Fibroblast of skin of scalp (primary cell): ENCODE measurements at regions not wholly inside any gene's neighbourhood (a gene's known extent, or its start where the extent isn't known, plus 50 kb on each side); places are given as distances from the start of the nearest gene placed in this dataset.
"Not testable (repeated sequence)": the region's sequence is repeated elsewhere in the genome, so short reads cannot be mapped to it uniquely, and the experiment has no call there.

Experiments
- DNase-seq: peaks from one replicate; pipeline ENCODE4 v3.0.0-alpha.2; 2013

DNA sequence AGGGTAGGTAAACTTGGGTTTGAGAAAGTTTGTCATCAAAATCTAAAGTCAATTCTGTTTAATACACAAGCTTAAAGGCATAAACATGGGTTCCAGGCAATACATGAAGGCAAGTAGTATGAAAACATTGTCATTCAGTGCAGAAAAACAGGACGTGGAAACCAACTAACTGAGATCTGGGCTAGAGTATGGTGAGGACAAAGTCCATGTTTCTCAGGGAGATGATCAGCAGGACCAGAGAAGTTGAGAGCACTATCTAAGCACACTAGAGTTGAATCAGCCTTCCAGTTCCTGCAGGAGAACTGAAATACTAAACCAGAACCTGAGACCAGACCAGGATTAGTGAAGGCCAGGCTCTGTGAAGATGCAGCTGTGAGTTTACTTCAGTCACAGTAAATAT lies 302.8 kb upstream of the CRIM1 start:
- no peak for DNase-seq

DNA sequence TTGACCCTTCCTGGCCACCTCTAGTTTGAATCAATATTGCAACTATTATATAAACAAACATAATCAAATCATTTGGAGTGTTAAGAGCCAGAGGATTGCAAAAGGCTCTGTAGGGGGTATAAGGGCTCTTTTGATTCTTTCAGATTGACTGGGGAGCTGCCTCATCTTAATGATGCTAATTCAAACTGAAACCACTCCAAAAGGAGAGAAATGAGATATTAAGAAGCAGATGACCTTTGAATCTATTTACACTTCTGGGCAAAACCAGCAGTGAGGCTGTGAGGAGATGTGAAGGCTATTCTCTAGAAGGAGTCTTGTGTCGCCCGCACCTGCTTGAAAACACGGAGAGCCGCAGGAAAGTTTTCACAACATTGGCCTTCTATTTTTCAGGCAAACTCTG lies 311.2 kb upstream of the CRIM1 start:
- DNase-seq, result no peak

DNA sequence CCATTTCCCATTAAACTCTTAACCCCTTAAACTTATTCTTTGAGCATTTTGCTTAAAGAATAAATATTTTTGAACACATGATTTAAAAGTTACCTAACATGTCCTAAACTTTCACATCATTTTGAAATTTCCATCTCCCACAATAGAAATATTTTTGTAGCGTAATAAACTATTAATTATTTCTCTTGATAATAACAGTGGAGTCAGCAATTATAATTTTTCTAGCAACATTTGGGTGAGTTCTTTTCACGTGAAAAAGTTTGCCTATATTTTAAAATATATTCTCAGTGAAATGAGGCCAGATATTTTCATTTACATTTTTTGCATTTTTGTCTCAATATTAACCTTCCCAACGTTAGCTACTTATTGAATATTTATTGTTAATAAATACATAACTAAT lies 320.4 kb upstream of the CRIM1 start:
- DNase-seq, result no peak

DNA sequence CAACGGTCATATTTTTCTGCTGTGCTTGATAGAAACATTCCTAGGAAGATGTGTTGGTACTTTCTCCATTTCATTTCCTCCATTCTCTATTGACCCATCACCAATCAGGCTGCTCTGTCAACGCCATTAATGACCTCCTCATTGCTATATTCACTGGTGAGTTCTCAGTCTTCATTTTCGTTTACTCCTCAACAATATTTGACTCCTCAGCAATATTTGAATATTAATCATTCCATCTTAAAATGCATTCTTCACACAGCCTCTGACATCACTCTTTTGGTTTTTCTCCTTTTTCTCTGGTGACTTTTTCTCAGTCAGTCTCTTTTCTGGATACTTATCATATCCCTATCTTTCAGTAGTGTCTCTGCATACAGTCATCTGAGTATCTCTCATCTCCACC lies 323.5 kb upstream of the CRIM1 start:
- DNase-seq, result no peak

DNA sequence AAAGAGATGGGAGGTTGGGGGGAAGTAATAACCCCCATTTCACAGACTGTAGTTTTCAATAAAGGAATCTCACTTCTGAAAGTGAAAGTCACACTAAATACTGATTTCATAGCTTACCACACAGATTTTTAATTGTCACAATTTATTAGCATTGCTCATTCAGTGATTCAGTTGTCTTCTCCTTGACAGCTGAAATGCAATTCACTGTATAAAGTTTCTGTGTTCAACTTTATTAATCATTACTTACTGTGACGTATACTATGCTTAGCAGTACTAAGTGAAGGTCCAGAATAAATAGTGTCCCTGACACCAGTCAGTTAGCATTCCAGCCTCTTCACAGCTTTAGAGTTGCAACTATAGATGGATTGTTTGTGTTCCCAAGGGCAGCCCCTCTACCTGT lies 324.1 kb upstream of the CRIM1 start:
- DNase-seq, result no peak

DNA sequence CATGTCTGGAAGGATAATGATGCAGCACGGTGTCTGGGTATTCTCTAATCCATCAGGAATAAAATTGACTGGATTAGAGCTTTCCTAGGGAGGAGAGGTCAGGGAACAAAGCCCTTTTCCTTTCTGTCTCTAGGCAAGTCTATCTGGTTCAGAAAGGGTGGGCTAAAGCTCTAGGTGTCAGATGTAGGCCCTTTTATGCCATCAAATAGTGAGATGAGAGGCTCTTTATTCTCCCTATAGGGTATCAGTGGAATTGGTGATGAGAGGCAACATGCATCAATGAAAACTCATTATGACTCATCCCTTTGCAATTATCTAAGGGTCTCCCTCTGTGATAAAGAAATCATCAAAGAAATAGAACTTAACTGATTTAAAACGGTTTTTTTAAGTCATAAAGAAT lies 328.0 kb upstream of the CRIM1 start:
- no peak for DNase-seq

DNA sequence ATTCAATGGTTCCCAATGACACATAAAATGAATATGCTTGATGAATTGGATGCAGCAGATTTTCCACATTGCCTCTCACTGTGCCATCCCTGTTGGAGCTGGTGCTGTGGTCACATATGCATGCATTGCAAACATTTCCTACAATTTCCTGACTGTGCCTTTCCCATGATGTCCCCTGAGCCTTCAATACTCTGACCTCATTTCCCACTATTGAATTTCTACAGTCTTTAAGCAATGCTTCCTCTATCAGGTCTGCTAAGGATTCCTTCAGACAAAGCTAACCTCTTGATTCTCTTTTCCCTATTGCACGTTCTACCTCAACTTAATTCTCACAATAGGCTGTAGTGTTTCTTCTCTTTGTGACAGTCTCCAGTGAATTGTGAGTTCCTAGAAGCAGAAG lies 342.5 kb upstream of the CRIM1 start:
- peak; percentile 0 for DNase-seq

DNA sequence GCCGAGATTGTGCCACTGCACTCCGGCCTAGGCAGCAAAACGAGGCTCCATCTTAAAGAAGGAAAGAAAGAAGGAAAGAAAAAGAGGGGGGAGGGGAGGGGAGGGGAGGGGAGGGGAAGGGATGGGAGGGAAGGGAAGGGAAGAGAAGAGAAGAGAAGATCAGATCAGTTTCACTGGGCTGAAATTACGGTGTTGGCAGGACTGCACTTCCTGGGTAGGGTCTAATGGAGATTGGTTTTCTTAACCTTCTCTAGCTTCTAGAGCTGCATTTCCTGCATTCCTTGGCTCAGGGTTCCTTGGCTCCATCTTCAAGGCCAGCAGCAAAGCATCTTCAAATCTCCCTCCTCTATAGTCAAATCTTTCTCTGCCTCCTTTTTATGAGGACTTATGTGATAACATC lies 349.1 kb upstream of the CRIM1 start:
- DNase-seq, result no peak

DNA sequence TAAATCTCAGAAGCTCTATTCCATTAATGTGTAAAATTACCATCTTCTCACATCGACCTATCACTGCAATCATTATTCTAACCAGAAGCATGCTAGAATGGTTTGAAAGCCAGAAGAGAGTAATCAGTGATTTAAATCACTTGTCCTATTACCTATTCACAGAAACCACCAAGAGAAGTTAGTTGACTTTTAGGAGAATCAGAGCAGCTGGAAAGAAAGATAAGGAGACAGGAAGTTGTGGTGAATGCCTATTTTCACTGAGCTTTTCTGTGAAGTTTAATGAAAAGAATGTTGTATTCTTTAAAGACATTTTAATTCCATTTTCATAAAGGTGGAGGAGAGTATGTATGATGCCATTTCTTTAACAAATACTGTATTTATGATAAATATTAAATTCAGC lies 352.6 kb upstream of the CRIM1 start:
- DNase-seq, result no peak

DNA sequence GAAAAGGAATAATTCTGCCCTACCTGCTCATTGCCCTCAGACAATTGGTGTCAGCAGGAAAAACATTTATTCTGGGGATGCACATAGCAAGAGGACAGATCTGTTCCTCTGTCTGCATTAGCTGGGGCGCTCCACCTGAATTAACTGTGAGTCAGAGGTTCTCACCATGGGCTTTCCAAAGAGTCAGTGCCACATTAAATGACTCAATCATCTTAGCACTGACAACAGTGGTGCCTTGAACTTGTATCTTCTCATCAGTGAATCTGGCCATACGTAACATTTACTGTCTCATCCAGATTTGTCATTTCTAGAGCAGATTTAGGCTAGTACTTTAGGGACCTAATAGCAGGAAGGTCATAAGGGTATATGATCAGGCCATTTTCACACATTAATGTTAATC lies 358.1 kb upstream of the CRIM1 start:
- no peak for DNase-seq

DNA sequence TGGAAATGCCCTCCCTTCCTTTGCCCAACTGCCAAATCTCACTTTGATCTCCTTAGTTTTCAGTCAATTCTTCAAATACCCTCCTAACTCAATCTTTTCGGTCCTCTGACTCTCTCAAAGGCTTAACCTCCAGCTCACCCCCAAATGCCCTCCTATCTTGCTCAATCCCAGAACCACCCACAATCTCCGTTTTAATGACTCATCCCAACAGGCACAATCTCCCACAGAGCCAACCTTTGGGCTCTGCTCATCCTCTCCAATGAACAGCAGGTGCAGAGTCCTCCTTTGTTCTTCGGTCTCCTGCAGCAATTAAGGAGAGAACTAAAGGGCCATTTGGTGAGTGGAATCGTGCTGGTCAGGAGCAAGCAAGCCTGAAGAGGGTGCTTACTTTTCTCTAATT lies 366.1 kb upstream of the CRIM1 start:
- no peak for DNase-seq

DNA sequence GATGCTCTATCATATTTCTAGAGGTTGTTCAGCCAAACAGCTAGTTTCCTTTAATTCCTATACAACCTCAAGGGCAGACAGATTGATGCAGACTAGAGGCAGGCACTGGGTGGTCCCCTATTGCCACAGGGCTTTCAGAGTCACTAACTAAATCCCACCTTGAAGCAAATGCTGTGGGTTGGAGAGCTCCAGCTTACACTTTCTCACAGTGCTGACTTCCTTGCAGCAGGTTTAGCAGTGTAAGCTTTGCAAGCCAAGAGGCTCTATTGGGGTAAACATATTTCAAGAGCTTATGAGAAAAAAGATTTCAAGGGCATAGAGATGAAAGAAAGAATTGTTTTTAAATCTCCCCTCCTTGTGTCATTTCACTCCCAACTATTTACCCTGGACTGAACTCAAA lies 366.5 kb upstream of the CRIM1 start:
- DNase-seq, result no peak

DNA sequence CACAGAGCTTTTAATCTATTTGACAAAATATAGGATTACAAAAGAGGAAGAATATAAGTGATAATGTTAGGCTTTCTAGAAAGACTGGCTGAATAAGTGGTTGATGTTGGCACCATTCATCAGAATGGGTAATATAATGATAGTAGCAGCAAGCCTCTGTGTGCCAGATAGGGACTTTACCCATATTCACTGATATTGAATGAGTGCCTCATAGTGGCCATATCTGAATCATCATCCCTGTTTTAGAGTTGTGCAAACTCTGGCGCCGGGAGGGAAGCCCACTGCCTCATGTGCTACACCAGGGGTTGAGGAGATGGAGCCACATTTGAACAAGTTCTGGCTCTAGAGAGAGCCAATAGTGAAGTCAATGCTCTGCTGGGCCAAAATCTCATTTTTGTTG lies 368.7 kb upstream of the CRIM1 start:
- DNase-seq, result no peak

DNA sequence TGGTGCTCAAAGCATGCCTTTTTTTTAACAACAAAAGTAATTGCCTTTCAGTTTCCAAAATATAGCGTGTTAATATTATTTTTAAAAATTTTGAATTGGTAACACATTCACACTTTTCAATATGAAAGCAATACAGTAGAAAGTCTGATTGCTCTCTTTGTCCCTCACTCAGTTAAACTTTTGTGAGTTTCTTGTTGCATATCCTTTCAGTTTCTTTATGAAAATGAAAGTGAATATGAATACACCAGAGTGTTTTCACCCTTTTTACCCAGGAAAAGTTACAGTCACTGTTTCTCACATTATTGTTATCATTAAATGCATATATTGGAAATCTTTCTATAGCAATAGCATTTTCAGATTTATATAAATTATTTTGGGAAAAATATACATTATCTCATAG lies 377.4 kb upstream of the CRIM1 start:
- DNase-seq, result no peak

DNA sequence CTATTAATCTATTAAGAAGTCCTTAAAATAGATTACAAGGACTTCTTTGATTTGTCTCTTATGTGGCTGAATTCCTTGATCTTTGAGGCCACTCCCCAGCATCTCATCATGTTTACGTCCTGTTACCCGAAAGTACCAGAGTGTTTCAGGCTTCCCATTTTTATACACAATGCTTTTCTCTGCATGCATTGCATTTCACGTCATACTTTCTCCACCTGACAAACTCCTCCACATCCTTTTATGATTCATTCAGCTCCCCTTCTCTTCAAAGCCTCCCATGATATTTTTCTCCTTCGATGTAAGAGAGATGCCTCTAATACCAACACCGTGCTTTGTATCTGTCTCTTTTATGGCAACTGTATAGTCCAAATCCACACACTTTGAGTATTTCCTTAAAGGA lies 379.0 kb upstream of the CRIM1 start:
- DNase-seq, result no peak

DNA sequence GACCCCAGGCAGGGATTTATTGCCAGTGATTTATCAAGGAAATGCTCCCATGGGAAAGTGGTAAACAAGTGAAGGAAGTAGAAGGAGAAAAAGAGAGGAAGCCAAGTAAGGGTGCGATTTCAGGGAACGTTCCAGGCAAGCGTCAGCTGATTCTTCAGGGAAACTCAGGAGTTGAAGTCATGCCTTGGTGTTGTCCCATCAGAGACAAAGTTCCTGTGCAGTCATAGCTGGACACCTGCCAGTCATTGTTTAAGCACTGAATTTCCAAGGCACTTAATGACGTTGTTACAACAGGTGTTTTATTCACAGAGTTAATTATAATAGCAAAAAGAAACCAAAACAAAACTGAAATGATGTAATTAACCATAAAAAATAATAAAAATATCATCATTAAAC lies 381.8 kb upstream of the CRIM1 start:
- no peak for DNase-seq

DNA sequence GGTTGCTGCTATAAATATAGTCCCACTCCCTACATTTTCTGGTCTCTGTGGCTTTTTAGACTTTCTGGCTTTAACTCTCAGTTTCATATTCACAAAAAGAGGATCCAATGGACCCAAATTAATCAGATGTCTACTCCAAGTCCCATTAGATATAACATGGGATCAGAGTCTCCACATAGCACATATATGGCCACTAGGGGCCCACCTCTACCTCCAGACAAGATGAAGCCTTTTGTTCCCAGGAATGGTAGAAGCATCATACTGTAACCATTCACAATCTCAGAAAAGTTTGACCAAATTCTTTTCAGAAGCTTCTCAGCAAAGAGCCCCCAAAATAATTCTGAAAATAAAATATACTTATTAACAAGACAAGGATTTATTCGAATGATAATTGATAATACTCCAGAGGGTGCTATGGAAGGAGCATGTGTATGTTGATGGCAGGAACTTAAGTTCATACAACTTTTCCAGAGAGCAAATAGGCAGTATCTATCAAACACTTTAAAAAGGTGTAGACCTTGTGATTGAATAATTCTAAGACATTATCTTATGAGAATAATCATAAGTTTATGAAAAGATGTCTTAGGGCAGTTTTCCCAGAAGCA lies 382.3 kb upstream of the CRIM1 start:
- peak; percentile 45 for DNase-seq

DNA sequence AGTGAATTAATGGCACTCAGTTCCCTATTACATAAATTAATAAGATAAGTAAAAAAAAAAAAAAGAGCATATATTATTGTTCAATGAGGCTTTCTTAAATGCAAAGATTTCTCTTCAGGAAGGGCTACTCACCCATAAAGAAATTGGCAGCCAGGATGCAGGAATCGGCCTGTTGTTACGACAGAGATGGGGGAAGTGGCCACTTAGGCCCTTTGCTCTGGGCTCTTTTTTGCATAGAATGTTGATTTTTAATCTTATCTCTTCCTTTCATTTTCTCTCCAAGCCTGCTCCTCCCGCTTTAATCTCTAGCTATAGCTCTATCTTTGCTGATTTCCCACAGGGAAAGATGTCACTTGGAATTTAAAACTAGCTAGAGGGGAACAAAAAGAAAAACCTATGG lies 391.8 kb upstream of the CRIM1 start:
- DNase-seq, result no peak

DNA sequence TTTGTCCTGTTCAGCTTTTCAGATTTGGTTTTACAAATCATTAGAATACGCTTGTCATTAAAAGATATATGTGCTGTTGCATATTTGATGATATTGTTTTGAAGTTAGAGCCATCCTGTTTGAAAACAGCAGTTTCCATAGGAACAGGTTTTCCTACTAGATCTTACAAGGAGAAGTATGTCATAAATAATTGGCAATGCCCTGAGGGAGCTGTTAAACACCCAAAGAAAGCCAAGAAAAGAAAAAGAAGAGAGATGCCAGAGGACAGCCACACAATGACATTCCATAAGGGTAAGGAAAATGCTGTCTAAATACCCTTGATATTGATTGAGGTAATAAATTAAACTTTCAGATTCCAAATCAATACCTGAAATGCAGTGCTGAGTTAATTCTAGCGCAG lies 392.2 kb upstream of the CRIM1 start:
- no peak for DNase-seq

DNA sequence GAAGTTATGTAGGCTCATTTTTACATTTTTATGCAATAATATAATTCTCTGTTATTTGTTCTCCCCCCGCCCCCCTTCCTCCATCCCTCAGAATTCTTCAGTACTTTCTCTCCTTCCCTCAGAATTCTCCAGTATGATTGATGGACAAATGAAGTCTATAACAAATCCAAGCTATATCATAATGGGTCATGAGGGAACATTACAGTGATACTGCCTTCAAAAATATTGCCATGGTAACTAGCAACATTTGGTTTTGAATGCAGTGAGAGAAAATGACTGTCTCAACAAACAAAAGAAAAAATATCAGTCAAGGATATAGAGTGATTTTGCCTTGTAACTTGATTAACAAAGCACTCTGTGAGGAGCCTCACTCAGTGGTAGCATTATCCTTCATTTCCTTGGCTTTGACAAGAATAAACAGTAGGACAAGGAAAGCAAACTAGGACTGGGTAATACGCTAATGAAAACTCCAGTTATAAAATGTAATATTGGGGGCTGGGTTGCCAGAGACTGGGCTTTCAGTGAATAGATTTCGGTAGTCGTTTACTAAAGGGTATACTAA lies 392.9 kb upstream of the CRIM1 start:
- no peak for DNase-seq

DNA sequence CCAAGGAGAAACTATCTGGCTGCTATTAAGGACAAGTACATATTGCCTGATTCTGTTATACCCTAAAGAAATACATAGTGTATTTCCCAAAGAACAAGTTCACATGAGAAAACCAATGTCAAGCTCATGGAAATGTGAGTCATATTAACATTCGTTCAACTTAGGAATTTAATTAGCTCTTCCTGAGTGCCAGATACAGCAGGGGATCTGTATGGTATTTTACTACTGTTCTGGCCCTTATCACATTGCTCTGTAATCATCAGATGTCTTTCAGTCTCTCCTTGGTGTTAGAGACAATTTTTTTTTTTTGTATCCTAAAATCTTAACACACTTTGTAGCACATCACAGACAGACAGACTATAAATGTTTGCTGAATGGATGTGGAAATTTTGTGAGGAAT lies 395.0 kb upstream of the CRIM1 start:
- peak; percentile 1 for DNase-seq

DNA sequence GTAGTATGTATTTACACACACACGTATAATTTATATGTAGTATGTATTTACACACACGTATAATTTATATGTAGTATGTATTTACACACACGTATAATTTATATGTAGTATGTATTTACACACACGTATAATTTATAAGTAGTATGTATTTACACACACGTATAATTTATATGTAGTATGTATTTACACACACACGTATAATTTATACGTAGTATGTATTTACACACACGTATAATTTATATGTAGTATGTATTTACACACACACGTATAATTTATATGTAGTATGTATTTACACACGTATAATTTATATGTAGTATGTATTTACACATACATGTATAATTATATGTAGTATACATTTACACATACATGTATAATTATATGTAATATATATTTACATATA lies 398.5 kb upstream of the CRIM1 start:
- not testable (repeated sequence) for DNase-seq

DNA sequence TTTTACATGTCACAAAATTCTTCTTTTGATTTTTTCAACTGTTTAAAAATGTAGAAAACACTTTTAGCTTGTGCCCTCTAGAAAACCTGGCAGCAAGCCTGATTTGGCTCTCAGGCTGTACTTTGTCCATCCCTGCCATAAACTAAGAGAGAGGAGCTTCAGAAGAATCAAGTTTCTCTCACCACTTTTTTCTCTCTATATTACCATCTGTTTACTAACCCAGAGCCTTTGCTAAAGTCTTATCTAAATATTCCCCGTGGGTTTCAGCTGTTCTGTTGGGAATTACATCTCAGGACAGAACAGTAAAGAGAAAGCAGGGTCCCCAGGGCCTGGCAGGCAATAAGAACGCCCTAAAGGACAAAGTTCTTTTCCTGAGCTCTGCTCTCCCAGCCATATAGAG lies 409.1 kb upstream of the CRIM1 start:
- no peak for DNase-seq

DNA sequence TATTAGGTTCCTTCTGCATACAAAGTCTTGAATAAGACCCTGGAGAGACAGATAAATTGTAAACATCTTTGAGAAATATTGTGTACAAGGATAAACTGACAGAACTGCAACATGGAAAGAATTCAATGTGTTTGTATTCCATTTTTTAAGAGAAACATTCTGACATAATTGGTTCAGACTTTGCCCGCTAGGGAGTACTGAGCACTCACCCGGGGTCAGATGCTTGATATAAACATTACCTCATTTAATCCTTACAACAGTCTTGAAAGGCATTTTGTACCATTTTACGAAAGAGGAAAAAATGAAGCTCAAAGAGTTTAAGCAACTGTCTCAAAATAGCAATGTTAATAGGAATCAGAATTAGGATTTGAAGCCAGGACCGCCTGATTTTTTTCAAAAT lies 416.7 kb upstream of the CRIM1 start:
- no peak for DNase-seq

DNA sequence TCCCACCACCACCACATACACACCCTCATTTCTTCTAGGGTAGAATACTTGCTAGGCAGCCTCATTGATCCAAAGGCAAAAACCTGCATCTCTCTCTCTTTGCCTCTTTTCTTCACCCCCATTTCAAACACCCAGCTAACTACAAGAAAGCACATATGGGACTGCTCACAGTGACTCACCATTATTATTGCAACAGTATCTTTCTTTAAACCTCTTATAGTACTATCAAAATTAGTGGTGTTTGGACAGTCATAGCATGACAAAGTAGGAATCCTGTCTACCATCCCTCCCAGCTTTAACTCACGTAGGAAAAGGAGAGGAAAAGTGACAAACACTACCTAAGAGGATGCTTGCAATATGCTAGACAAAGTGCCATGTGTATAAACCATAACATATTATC lies 422.5 kb upstream of the CRIM1 start:
- no peak for DNase-seq
